ENCODE measurements at regions not wholly inside any gene's neighbourhood (a gene's known extent, or its start where the extent isn't known, plus 50 kb on each side); places are given as distances from the start of the nearest gene placed in this dataset.

GRCh38 chr7:36085096-36085495 lies 68.0 kb upstream of the EEPD1 start:
- no peak for TF ChIP-seq CTCF (IDR thresholded peaks at IDR 0.05; ENCODE audit: low read depth, low read length, poor library complexity, severe bottlenecking)
- TF ChIP-seq EZH2phosphoT487 (IDR thresholded peaks at IDR 0.05; ENCODE audit: borderline replicate concordance, low read length) = no peak

All from DOHH2 (cell line).